Cerebellar cortex (tissue), 1 donor: ENCODE measurements at regions not wholly inside any gene's neighbourhood (a gene's known extent, or its start where the extent isn't known, plus 50 kb on each side); places are given as distances from the start of the nearest gene placed in this dataset.
A peak's percentile ranks its signal among the peaks of the same experiment; 100 is the strongest.
"Not testable (repeated sequence)": the region's sequence is repeated elsewhere in the genome, so short reads cannot be mapped to it uniquely, and the experiment has no call there.

Experiments used
- DNase-seq: peaks from one replicate; pipeline ENCODE4 v3.0.0-alpha.2; 2015; ENCODE audit warnings: low spot score

DNA sequence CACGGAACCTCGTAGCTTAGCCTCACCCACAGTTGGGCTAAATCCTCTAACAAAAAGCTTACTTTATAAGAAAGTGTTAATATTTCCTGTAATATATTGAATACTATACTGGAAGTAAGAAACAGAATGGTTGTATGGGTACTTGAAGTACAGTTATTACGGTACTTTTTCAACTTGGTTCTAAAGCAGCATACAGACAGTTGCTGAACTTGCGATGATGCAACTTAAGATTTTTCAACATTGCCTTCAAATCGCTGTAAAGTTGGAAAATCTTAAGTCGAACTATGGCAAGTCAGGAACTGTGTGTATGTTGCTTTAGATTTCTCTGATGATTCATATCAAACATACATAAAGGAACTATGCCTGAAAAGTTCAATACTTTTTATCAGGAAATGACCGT is 204.4 kb upstream of the C2CD4B start:
- DNase-seq = no peak

GRCh38 chr15:62371683-62372082 is 206.6 kb upstream of the C2CD4B start:
- DNase-seq = not testable (repeated sequence)

DNA sequence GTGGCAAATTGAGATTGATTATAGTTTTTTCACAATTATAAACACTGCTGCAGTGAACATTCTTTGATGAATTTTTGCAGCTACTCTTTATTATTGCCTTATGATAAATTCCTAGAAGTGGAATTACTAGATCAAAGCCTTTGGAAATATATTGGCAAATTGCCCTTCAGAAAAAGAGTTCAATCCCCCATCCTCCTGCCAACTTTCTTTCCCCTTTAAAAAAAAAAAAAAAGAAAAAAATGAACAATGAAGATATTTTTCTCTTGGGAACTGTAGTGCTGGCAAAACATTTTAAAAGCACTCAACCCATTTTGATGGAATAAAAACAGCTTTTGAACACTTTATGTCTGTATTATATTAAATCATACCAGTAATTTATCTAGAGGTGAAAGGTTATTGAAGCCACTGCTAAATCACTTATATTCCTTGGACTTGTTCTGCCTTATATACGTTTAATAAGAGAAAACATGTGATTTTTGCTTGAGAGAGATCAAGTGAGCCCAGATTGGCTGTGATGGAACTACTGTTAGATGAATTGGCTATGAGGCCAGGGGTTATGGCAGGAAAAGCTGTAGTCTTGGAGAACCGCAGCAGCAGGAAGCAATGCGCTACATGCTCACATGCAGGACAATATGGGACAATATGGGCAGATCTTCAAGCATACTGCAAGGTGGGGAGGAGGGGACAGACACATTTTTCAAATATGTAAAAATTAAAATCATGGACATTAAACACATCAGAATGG is 212.8 kb upstream of the C2CD4B start:
- DNase-seq = no peak

- no peak for DNase-seq
Observed at GRCh38 chr15:62378772-62379498, 213.8 kb upstream of the C2CD4B start.

- no peak for DNase-seq
Observed at GRCh38 chr15:62380011-62380410, 214.9 kb upstream of the C2CD4B start.

GRCh38 chr15:62382046-62382445 is 217.0 kb upstream of the C2CD4B start:
- DNase-seq = no peak

DNA sequence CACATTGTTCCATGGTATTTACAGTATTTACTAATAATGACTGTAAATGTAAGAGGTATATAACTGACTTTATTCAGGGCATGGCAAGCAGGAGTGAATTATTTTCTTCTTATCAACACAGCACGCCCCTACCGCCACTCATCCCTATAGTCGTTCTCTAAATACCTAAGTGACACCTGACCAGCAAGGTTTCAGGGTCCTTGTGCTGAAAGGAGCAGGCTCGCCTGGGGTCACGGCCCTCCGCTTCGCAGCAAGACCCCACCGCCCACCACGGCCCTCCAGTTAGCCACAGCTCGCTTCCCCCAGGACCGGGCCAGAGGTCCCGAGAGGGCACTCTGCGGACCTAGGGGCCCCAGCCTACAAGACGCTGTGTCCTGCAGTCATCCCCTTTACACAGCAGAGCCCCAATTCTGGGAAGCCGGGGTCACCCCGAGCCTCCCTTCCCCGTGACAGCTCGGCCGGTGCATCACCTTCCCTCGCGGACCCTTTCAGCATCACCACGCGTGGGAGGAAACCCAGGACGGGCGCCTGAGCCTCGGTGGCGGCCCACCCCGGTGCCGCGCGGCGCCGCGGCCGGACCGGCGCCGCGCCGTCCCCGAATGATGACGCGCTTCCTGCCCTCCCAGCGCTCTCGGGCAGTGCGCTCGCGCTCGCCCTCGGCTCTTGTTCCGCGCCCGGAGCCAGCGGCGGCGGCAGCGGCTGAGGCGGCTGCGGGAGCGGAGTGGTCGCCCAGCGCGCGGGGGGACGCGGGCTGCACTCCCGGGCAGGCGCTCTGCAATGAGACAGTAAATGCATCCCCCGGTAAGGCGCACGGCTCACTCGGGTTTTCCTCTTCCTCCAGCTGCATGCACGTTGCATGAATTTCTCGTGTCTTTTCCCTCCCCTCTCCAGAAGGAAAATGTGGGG is 225.1 kb upstream of the C2CD4B start, which contains the start of gene TLN2:
Gene TLN2 (plus strand): TSS at position 666 of the 906 bp plus-strand sequence.
- DNase-seq = peak; percentile 64

DNA sequence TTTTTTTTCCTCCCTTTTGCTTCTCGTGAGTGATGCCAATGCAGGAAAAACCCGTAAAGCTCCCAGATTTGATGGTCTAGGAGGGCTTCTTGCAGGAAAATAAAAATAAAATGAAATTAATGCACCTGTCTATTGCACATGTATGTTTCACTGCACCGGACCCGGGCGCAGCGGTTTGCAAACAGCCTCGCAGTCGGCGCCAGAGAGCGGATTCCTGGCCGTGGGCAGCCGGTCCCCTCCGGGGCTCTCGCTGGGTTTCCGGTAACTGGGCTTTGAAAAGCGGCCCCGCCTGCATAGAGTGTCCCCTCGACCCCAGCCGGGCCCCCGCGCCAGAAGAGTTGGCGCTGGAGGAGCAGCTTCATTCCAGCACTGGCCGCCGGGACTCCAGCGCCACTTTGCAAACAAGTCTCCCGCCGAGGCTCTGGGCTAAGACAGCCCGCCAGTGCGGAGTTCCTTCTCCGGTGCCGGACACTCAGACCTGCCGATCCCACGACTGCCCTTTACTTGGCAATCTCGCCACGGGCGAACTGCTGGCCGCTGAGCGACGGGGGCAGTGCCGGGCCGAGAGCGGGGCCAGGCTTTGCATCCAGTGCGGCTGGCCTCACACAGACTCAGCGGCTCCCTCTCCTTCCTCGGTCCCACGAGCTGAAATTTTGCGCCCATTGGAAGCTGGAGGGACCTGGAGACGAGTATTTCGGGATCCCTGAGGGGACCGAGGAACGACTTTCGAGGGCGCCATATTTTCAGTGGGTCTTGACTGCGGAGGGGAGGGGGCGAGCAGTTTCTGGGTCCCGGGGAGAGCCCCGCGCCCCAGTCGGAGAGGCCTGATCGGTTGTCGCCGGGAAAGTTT is 225.9 kb upstream of the C2CD4B start:
- DNase-seq = peak; percentile 47

GRCh38 chr15:62391641-62392262 is 226.7 kb upstream of the C2CD4B start:
- DNase-seq = peak; percentile 17

DNA sequence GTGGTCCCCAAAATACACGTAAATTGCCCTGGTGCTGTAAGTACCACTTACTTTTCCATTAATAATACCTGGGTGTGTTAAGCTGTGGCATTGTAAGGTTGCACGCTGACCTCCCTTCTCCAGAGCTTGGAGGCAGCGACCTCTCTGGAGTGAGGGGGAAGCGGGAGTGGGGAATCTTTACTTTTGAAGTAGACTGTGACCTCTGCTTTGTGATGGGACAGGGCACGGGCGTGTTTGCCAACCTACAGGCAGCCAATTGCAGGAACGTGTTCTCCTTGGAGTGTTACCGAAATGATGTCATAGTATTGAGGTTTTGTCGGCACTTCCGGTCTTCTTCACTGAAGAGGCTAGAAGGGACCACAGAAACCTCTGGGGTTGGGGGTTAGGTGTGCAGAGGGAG is 227.3 kb upstream of the C2CD4B start:
- DNase-seq = peak; percentile 2

- DNase-seq = no peak
Observed at GRCh38 chr15:62393196-62393595, 228.1 kb upstream of the C2CD4B start.

DNA sequence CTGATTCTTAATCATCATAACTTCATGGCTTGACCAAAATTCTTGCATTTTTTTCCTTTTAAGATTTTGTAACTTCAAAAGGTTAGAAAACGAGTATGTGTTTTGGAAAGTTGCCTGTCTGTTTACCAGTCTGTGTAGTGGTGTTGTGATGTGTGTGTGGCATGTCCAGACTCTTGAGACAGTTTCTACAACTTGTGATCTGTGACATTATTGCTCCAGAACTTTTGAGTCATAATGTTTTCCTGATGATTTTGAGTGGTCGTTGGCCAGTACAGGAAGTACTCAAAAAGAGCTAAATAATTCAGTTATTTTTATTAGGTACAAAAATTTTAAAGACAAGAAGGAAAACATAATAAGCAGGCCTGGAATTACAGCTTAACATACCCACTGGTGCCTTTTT is 229.0 kb upstream of the C2CD4B start:
- no peak for DNase-seq

- DNase-seq = no peak
Observed at GRCh38 chr15:62400778-62401177, 235.7 kb upstream of the C2CD4B start.

DNA sequence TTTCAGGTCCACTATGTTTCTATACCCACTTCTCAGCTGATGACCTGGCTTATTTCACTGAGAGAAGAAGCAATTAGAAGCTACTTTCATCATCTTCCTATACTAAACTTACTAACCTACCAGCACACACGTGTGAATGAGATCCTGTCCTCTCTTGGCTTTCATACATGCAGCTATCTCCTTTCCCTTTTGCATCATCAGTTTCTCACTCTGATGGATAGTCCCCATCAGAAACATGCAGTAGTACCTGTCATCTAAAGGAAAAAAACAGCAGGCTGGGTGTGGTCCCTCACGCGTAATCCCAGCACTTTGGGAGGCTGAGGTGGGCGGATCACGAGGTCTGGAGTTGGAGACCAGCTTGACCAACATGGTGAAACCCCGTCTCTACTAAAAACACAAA is 237.6 kb upstream of the C2CD4B start:
- DNase-seq = no peak

- DNase-seq = no peak
Observed at GRCh38 chr15:62403164-62403809, 238.2 kb upstream of the C2CD4B start.

DNA sequence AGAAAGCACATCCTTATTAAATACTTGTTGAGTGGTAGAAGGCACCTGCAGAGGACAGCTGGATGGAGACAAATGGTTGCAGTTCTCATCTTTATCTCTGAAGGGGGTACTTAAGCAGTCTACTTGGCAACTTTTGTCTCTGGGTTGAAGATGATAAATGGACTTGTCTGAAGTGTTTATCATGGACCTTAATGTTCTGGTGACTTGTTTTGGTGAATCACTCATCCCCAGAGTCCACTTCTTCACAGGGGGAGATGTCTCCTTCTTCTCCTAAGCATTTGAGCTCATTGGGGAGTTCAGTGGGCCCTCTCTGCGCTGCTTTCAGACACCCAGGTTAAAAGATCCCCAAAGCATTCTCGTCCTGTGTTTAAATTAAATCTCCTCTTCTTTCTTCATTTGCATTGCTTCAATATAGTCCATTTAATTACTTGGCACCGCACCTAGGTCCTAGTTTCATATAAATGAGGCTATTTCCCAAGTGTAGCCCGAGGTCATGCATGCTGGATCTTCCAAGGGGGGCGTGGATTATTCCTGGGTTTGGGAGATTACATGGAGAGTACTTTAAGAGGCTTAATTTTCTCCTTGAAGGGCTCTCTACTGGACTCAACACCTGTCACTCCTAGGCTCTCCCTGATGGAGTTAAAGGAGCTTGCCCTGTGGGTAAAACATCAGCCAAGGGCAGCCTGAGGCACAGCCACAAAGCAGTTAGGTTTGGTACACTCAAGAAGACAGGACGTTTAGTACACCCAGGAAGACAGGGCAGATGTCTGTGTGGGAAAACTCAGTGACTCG is 239.3 kb upstream of the C2CD4B start:
- no peak for DNase-seq

DNA sequence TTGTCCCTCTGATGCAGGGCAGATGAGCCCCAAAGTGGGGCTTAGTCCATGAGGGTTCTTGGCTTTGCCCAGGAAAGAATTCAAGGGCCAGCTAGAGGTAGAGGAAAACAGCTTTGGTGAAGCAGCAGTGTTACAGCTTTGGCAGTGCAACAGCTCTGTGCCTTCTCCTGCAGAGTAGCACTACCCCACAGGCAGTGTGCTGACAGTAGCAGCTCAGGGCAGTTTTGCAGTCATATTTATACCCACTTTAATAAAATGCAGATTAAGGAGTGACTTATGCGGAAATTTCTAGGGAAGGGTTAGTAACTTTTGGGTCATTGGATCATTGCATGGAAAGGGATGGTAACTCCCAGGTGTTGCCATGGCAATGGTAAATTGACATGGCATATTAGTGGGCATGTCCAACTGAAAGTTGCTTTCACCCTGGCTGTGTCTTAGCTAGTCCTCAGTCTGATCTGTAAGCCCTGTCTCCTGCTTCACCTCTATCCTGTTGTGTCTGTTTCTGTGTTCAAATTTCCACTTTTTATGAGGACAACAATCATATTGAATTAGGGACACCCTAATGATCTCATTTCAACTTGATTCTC is 241.3 kb upstream of the C2CD4B start:
- DNase-seq = no peak

- DNase-seq = no peak
Observed at GRCh38 chr15:62407216-62407615, 242.1 kb upstream of the C2CD4B start.

- no peak for DNase-seq
Observed at GRCh38 chr15:62407962-62408361, 242.9 kb upstream of the C2CD4B start.
